Activated B cell treated with CpG ODN at 0.5 μM for 24 hours (primary cell): ENCODE measurements at regions not wholly inside any gene's neighbourhood (a gene's known extent, or its start where the extent isn't known, plus 50 kb on each side); places are given as distances from the start of the nearest gene placed in this dataset.

Experiments
- ATAC-seq: fragments of 200-7000 bp; cut with Tn5 transposase; one replicate; pipeline ENCODE4 v1.10.0; 2021; ENCODE audit warnings: low read depth, mild to moderate bottlenecking, moderate library complexity
- CTCF ChIA-PET: fragments of 350-600 bp; sonication (Branson Sonifier 250); formaldehyde crosslinking; loops from one replicate; lab custom pipeline; 2021; ENCODE audit warnings: antibody characterized with exemption; lab: Charles Lee
- POLR2A ChIA-PET: fragments of 350-600 bp; sonication (Branson Sonifier 250); formaldehyde crosslinking; loops from one replicate; lab custom pipeline; 2021; ENCODE audit warnings: antibody characterized with exemption; lab: Charles Lee
- DNase-seq: peaks from one replicate; pipeline ENCODE4 v3.0.0; 2022
- H3K27ac Mint-ChIP-seq: one replicate; pipeline ENCODE4 v1.8.0; 2020; ENCODE audit warnings: mixed read lengths
- H3K27me3 Mint-ChIP-seq: one replicate; pipeline ENCODE4 v1.8.0; 2021; ENCODE audit warnings: mixed read lengths
- H3K36me3 Mint-ChIP-seq: one replicate; pipeline ENCODE4 v1.8.0; 2021; ENCODE audit warnings: low read depth, mixed read lengths
- H3K4me1 Mint-ChIP-seq: one replicate; pipeline ENCODE4 v1.8.0; 2021; ENCODE audit warnings: mixed read lengths
- H3K4me3 Mint-ChIP-seq: one replicate; pipeline ENCODE4 v1.8.0; 2020; ENCODE audit warnings: mild to moderate bottlenecking, mixed read lengths
- H3K9me3 Mint-ChIP-seq: one replicate; pipeline ENCODE4 v1.8.0; 2020; ENCODE audit warnings: mixed read lengths
- CTCF ChIP-seq: fragments of 200-600 bp; IDR thresholded peaks from one replicate; pipeline ENCODE4 v1.8.0; 2022; ENCODE audit warnings: antibody characterized with exemption, mild to moderate bottlenecking
- intact Hi-C: fragments of 100-400 bp; cut with micrococcal nuclease; formaldehyde crosslinking; loops from one replicate; pipeline ENCODE4 v1.15.1; 2024

DNA sequence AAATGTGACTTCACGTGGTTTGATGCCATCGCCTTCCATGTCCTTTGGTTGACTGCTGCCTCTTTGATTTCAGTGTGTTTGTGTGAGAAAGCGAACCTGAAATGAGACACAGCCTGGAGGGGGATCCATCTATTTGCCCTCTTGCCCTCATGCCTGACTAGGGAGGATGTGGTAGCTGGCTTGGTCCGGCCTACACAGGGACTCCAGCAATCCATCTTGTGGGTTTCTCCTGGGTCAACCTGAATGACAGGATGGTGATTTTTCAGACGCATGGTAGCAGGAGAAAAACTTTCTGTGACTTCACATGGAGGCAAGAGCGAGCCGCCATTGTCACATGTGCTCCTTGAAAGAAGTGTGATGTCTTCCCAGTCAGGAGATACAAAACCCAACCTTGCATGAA lies 117.9 kb upstream of the DNAH14 start:
- Mint-ChIP-seq H3K36me3 (no peaks in the 10 kb centered on the region), H3K9me3 (peaks cover 24% of the 10 kb centered on the region), H3K27ac (no peak overlapping the region), H3K27me3 (peaks cover 3% of the 10 kb centered on the region), H3K4me3 (no peak overlapping the region), H3K4me1 (no peaks in the 10 kb centered on the region)
- POLR2A ChIA-PET, result no interaction called here
- intact Hi-C loops, result no loop called here
- DNase-seq (no peak), ATAC-seq (no peak)
- TF ChIP-seq CTCF, result no peak
- CTCF ChIA-PET, result no interaction called here

DNA sequence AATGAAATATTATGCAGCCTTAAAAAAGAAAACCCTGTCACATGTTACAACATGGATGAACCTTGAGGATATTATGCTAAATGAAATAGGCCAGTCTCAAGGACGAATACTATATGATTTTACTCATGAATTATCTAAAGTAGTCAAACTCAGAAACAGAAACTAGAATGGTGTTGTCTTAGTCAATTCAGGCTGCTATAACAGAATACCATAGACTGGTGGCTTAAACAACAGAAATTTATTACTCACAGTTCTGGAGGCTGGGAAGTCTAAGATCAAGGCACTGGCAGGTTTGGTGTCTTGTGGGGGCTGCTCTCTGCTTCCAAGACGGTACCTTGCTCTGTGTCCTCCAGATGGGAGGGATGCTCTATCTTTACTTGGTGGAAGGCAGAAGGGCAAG lies 113.8 kb upstream of the DNAH14 start:
- DNase-seq (no peak), ATAC-seq (no peak)
- ChIA-PET POLR2A (no interaction called here), CTCF (no interaction called here)
- TF ChIP-seq CTCF, result no peak
- intact Hi-C loops, result no loop called here
- H3K36me3 Mint-ChIP-seq, result no peaks in the 10 kb centered on the region
- peaks cover 28% of the 10 kb centered on the region for H3K9me3 Mint-ChIP-seq
- no peaks in the 10 kb centered on the region for H3K4me1 Mint-ChIP-seq
- H3K27ac Mint-ChIP-seq, result no peak overlapping the region
- no peak overlapping the region for H3K4me3 Mint-ChIP-seq
- peaks cover 5% of the 10 kb centered on the region for H3K27me3 Mint-ChIP-seq

DNA sequence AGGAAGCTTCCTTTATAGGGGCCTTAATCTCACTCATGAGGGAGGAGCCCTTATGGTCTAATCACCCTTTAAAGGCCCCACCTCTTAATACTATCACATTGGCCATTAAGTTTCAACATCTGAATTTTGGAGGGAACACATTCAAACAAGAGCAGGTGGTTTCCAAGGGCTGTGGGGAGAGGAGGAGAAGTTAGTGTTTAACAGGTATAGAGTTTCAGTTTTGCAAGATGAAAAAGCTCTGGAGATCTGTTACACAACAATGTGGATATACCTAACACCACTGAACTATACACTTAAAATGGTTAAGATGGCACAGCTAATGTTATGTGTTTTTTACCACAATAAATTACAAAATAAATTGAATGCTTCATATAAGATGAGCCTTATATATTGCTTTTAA lies 113.4 kb upstream of the DNAH14 start:
- ATAC-seq (no peak), DNase-seq (no peak)
- no peak for TF ChIP-seq CTCF
- peaks cover 5% of the 10 kb centered on the region for H3K27me3 Mint-ChIP-seq
- intact Hi-C loops, result no loop called here
- peaks cover 30% of the 10 kb centered on the region for H3K9me3 Mint-ChIP-seq
- H3K4me3 Mint-ChIP-seq, result no peak overlapping the region
- ChIA-PET POLR2A (no interaction called here), CTCF (no interaction called here)
- H3K36me3 Mint-ChIP-seq, result no peaks in the 10 kb centered on the region
- H3K27ac Mint-ChIP-seq, result no peak overlapping the region
- no peaks in the 10 kb centered on the region for H3K4me1 Mint-ChIP-seq

- ChIA-PET CTCF (no interaction called here), POLR2A (no interaction called here)
- no peak for TF ChIP-seq CTCF
- intact Hi-C loops, result no loop called here
- no peaks in the 10 kb centered on the region for H3K36me3 Mint-ChIP-seq
- DNase-seq (no peak), ATAC-seq (no peak)
- no peak overlapping the region for H3K4me3 Mint-ChIP-seq
- no peaks in the 10 kb centered on the region for H3K4me1 Mint-ChIP-seq
- peaks cover 39% of the 10 kb centered on the region for H3K9me3 Mint-ChIP-seq
- H3K27me3 Mint-ChIP-seq, result peaks cover 5% of the 10 kb centered on the region
- H3K27ac Mint-ChIP-seq, result no peak overlapping the region
Measured at GRCh38 chr1:224817382-224817781, 112.1 kb upstream of the DNAH14 start.

GRCh38 chr1:224819861-224820260 lies 109.6 kb upstream of the DNAH14 start:
- ChIA-PET CTCF (no interaction called here), POLR2A (no interaction called here)
- Mint-ChIP-seq H3K27ac (no peak overlapping the region), H3K36me3 (no peaks in the 10 kb centered on the region), H3K9me3 (peaks cover 32% of the 10 kb centered on the region), H3K4me3 (no peak overlapping the region), H3K4me1 (no peaks in the 10 kb centered on the region), H3K27me3 (peaks cover 4% of the 10 kb centered on the region)
- intact Hi-C loops, result no loop called here
- DNase-seq (no peak), ATAC-seq (no peak)
- no peak for TF ChIP-seq CTCF
